Epithelial cell of esophagus (primary cell): ENCODE measurements at regions not wholly inside any gene's neighbourhood (a gene's known extent, or its start where the extent isn't known, plus 50 kb on each side); places are given as distances from the start of the nearest gene placed in this dataset.

ENCODE experiments used
- DNase-seq: peaks from one replicate; pipeline ENCODE4 v3.0.0; 2010; ENCODE audit warnings: low read depth
- H3K4me3 ChIP-seq: 2 replicates; pipeline ENCODE4 v1.5.1; 2011; ENCODE audit warnings: mild to moderate bottlenecking, low read length, control low read depth
- TF ChIP-seq, protein P1 (sequence below): IDR thresholded peaks from 2 replicates; pipeline ENCODE4 v1.5.1; 2011; ENCODE audit warnings: low read depth, mild to moderate bottlenecking, low read length, control low read depth, inconsistent platforms; ENCODE audit not compliant: insufficient read depth; ENCODE audit errors: missing control alignments

DNA sequence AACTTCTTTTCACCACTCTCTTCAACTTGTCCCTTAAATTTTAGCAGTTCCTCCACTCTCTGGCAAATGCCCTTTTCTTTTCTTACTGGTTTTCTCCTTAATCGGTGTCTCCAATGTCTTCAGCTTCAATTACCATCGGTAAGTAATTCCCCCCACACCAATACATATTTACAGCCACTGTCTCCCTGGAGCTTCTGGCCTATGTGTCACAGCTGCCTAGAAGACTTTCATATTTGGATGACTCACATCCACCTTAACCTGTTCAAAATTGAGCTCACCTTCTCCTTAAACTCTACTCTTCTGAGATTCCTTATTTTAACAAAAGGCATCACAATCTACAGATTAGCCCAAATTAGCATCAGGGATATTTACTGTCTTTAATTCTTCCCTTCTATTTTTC is 380.4 kb downstream of the POM121L12 start:
- H3K4me3 ChIP-seq = no peak overlapping the region
- DNase-seq = peak; percentile 21
- TF ChIP-seq, protein P1, sequence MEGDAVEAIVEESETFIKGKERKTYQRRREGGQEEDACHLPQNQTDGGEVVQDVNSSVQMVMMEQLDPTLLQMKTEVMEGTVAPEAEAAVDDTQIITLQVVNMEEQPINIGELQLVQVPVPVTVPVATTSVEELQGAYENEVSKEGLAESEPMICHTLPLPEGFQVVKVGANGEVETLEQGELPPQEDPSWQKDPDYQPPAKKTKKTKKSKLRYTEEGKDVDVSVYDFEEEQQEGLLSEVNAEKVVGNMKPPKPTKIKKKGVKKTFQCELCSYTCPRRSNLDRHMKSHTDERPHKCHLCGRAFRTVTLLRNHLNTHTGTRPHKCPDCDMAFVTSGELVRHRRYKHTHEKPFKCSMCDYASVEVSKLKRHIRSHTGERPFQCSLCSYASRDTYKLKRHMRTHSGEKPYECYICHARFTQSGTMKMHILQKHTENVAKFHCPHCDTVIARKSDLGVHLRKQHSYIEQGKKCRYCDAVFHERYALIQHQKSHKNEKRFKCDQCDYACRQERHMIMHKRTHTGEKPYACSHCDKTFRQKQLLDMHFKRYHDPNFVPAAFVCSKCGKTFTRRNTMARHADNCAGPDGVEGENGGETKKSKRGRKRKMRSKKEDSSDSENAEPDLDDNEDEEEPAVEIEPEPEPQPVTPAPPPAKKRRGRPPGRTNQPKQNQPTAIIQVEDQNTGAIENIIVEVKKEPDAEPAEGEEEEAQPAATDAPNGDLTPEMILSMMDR = no peak

GRCh38 chr7:53418834-53419482 is 383.5 kb downstream of the POM121L12 start:
- H3K4me3 ChIP-seq = no peak overlapping the region
- TF ChIP-seq, protein P1 = no peak
- DNase-seq = no peak

DNA sequence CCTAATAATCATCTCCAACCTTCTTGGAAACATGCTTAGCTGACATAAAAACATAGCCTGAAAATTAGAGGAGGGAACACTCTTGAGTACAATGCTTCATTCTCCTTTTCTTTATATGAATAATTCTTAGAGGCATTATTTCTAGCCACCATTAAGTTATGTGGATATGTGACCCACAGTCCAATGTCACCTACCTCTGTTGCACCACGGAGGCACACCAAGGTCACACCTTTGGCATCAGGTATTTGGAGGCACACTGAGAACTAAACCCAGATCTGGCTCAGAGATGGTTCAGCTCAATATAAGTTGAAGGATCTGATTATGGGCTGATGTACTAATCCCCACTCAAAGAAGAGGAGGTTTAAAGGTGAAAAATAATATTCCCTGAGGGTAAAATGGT is 385.1 kb downstream of the POM121L12 start:
- no peak overlapping the region for H3K4me3 ChIP-seq
- DNase-seq = no peak
- TF ChIP-seq, protein P1 = no peak

- TF ChIP-seq, protein P1 = no peak
- no peak for DNase-seq
- H3K4me3 ChIP-seq = no peak overlapping the region
Measured at GRCh38 chr7:53422291-53422690, 386.9 kb downstream of the POM121L12 start.

- DNase-seq = no peak
- no peak overlapping the region for H3K4me3 ChIP-seq
- TF ChIP-seq, protein P1 = no peak
Measured at GRCh38 chr7:53426145-53426750, 390.8 kb downstream of the POM121L12 start.

- TF ChIP-seq, protein P1 = no peak
- H3K4me3 ChIP-seq = no peak overlapping the region
- peak; percentile 5 for DNase-seq
Measured at GRCh38 chr7:53428045-53428444, 392.6 kb downstream of the POM121L12 start.

DNA sequence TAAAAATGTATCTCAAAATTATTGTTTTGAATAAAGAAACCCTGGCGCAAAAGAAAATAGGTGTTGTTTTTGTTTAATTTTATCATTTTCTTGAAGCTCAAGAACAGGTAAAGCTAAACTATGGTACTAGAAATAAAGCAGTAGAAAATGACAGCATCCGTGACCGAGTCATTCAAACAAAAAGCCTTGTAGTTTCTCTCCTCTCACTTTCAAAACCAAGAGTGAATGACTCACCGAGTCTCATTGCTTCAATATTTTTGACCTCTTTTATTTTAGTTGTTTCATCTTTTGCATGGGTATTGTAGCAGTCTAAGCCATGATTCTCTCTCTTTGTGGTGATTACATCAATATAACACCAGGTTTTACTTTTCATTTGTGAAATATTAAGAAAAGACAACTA is 396.5 kb downstream of the POM121L12 start:
- no peak overlapping the region for H3K4me3 ChIP-seq
- TF ChIP-seq, protein P1 = no peak
- peak; percentile 16 for DNase-seq
